ENCODE measurements at regions not wholly inside any gene's neighbourhood (a gene's known extent, or its start where the extent isn't known, plus 50 kb on each side); places are given as distances from the start of the nearest gene placed in this dataset.

DNA sequence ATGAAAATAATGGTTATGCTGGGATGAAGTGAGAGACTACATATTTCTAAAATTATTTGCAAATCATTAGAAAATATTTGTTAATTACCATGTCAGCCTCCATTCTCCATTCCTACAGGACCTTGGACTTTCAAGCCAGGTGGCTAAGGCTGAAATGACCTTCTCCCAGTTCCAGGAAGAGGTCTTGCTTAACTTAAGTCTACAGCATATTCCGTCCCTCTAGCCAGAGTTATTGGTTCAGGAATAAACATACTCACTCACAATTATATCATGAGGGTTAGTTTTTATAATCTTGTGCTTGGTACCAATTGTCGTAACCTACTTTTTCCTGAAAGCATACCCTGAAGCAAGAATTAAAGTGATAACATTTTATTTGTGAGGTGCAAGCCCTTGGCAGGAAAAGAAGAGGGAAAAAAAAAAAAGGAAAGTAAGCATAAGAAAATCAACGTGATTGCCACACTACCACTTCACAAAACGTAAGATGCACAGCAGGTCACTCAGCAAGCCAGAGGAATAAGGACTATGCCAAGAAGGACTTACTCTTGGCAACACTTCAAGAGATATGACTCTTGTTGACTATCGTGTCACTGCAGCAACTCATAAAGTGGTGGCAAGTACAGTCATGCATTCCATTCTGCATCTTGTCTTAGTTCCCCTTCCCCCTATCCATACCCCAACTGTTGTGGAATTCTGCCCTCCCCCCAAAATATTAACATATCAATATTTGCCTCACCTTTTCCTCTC is 479.1 kb downstream of the MBD2 start:
- TF ChIP-seq CTCF (IDR thresholded peaks at IDR 0.05) (no peak), POLR2AphosphoS5 (IDR thresholded peaks at IDR 0.05; ENCODE audit: insufficient read depth in 1 of 2, low read depth in 1 of 2) (no peak), POLR2A (IDR thresholded peaks at IDR 0.05) (no peak)
